GM23248 (cell line): ENCODE measurements at regions not wholly inside any gene's neighbourhood (a gene's known extent, or its start where the extent isn't known, plus 50 kb on each side); places are given as distances from the start of the nearest gene placed in this dataset.

Experiments
- DNase-seq: peaks from one replicate; pipeline ENCODE4 v3.0.0-alpha.2; 2015
- H2AFZ ChIP-seq: fragments of 200-600 bp; sonication (generic); 2 replicates; pipeline ENCODE4 v1.6.1; 2016; ENCODE audit warnings: antibody characterized with exemption
- H3F3A ChIP-seq: fragments of 200-600 bp; sonication (generic); 2 replicates; pipeline ENCODE4 v1.6.1; 2016; ENCODE audit warnings: mild to moderate bottlenecking, antibody characterized with exemption, mixed run types; ENCODE audit not compliant: insufficient read depth
- H3K27ac ChIP-seq: fragments of 200-600 bp; sonication (generic); 2 replicates; pipeline ENCODE4 v1.5.1; 2016; ENCODE audit warnings: mild to moderate bottlenecking
- H3K27me3 ChIP-seq: fragments of 200-600 bp; sonication (generic); replicated peaks from 2 replicates; pipeline ENCODE4 v1.6.1; 2016; ENCODE audit warnings: mild to moderate bottlenecking; ENCODE audit not compliant: insufficient read depth
- H3K36me3 ChIP-seq: fragments of 200-600 bp; sonication (generic); 2 replicates; pipeline ENCODE4 v1.6.1; 2016; ENCODE audit warnings: low read depth, mild to moderate bottlenecking
- H3K4me1 ChIP-seq: fragments of 200-600 bp; sonication (generic); 2 replicates; pipeline ENCODE4 v1.6.1; 2016; ENCODE audit warnings: mild to moderate bottlenecking; ENCODE audit not compliant: insufficient read depth
- H3K4me2 ChIP-seq: fragments of 200-600 bp; sonication (generic); one replicate; pipeline ENCODE4 v1.6.1; 2016; ENCODE audit warnings: mild to moderate bottlenecking; ENCODE audit not compliant: unreplicated experiment
- H3K4me3 ChIP-seq: fragments of 200-600 bp; sonication (generic); 2 replicates; pipeline ENCODE4 v1.5.1; 2016; ENCODE audit warnings: mild to moderate bottlenecking
- H3K79me2 ChIP-seq: fragments of 200-600 bp; sonication (generic); 2 replicates; pipeline ENCODE4 v1.6.1; 2016; ENCODE audit warnings: mild to moderate bottlenecking; ENCODE audit not compliant: insufficient read depth
- H3K9ac ChIP-seq: fragments of 200-600 bp; sonication (generic); 2 replicates; pipeline ENCODE4 v1.6.1; 2016; ENCODE audit warnings: mild to moderate bottlenecking
- H3K9me2 ChIP-seq: fragments of 200-600 bp; sonication (generic); 2 replicates; pipeline ENCODE4 v1.6.1; 2016; ENCODE audit warnings: mixed run types, mild to moderate bottlenecking, moderate library complexity; ENCODE audit not compliant: insufficient read depth
- H3K9me3 ChIP-seq: fragments of 200-600 bp; sonication (generic); one replicate; pipeline ENCODE4 v1.6.1; 2017; ENCODE audit warnings: low read depth
- H4K20me1 ChIP-seq: fragments of 200-600 bp; sonication (generic); 2 replicates; pipeline ENCODE4 v1.6.0; 2016; ENCODE audit not compliant: insufficient read depth
- EZH2 ChIP-seq: fragments of 200-600 bp; sonication (generic); IDR thresholded peaks from 2 replicates; pipeline ENCODE4 v1.6.1; 2018; ENCODE audit warnings: antibody characterized with exemption, mild to moderate bottlenecking; ENCODE audit not compliant: insufficient read depth, poor library complexity, severe bottlenecking
- EZH2phosphoT487 ChIP-seq: fragments of 200-600 bp; sonication (generic); IDR thresholded peaks from 2 replicates; pipeline ENCODE4 v1.6.1; 2018; ENCODE audit warnings: antibody characterized with exemption, moderate library complexity, mild to moderate bottlenecking, low read depth; ENCODE audit not compliant: insufficient read depth
- WGBS, 2 experiments: methylation state at CpG; one replicate each; pipeline ENCODE4 v1.1.6; 2015 to 2017; ENCODE audit warnings: low lambda C conversion rate in 2 of 2, low coverage in 1 of 2; ENCODE audit errors: missing lambda C conversion rate in 2 of 2; 5-methylcytosine and 5-hydroxymethylcytosine counted together
- in situ Hi-C: fragments of 300-500 bp; cut with MboI; formaldehyde crosslinking; loops from 2 replicates; pipeline ENCODE4 v1.15.0; 2020

DNA sequence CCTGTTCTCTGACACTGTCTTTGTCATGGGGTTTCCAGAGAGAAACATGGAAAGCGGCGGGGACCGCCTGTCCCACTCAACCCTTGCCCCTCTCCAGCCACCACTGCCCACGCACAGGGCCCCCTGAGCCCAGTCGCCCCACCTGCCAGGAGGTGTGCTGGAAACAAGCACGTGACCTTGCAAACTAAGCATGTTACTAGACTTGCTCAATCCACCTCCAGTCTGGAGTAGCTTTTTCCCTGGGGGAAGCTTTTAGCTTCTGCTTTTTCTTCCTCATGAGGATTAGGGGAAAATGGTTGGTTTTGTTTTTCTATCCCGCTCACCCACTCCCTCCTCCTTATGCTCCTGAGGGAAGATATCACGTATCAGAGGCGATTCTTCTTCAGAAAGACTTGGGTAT is 105.7 kb downstream of the PLEKHG1 start:
- no peak overlapping the region for H2AFZ ChIP-seq
- H3K4me2 ChIP-seq: no peak overlapping the region
- H3K27ac ChIP-seq: no peak overlapping the region
- H3K9me2 ChIP-seq: no peaks in the 10 kb centered on the region
- no peaks in the 10 kb centered on the region; the same call in 1 of the 2 replicates for H3K27me3 ChIP-seq
- no peaks in the 10 kb centered on the region for H3K4me1 ChIP-seq
- no peak overlapping the region for H3K9ac ChIP-seq
- WGBS, 2 experiments: 79 to 80% methylated on average over 9 of the region's 9 CpGs
- in situ Hi-C loops: no loop called here
- no peak overlapping the region for H3K4me3 ChIP-seq
- no peaks in the 10 kb centered on the region for H3K9me3 ChIP-seq
- H3K79me2 ChIP-seq: no peaks in the 10 kb centered on the region
- no peaks in the 10 kb centered on the region for H4K20me1 ChIP-seq
- no peaks in the 10 kb centered on the region for H3F3A ChIP-seq
- no peak for DNase-seq
- TF ChIP-seq EZH2phosphoT487: no peak
- no peak for TF ChIP-seq EZH2
- H3K36me3 ChIP-seq: no peaks in the 10 kb centered on the region

DNA sequence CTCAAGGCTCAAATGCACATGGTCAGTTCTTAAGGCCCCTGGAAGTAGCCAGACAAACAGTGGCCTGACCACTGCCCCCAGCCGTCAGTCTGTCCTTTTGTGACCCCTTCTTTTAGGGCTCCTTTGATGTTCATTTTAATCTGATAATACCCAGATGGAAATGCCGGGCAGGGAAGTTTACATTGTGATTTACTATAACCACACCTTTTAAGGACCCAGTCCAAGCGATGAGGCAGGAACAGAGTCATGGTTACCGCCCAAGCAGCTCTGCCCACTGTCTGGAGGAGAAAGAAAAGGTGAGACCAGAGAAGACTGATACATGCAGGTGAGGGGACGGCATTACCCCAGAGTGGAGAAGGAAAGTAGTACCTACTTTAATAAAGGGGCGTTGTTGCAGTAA is 110.6 kb downstream of the PLEKHG1 start:
- Histone ChIP-seq H3K4me1 (no peaks in the 10 kb centered on the region), H3F3A (no peaks in the 10 kb centered on the region), H3K36me3 (no peaks in the 10 kb centered on the region), H3K9ac (no peak overlapping the region), H3K27me3 (0 out of 2 replicates have a peak, but pooled peaks cover 6% of the 10 kb centered on the region), H3K27ac (no peak overlapping the region), H3K4me2 (no peak overlapping the region), H3K4me3 (no peak overlapping the region), H4K20me1 (no peaks in the 10 kb centered on the region), H3K9me2 (no peaks in the 10 kb centered on the region), H2AFZ (no peak overlapping the region), H3K9me3 (no peaks in the 10 kb centered on the region), H3K79me2 (no peaks in the 10 kb centered on the region)
- DNase-seq: no peak
- 52 to 53% methylated on average over 6 of the region's 6 CpGs for whole genome bisulfite sequencing, 2 experiments
- TF ChIP-seq EZH2: no peak
- in situ Hi-C loops: no loop called here

DNA sequence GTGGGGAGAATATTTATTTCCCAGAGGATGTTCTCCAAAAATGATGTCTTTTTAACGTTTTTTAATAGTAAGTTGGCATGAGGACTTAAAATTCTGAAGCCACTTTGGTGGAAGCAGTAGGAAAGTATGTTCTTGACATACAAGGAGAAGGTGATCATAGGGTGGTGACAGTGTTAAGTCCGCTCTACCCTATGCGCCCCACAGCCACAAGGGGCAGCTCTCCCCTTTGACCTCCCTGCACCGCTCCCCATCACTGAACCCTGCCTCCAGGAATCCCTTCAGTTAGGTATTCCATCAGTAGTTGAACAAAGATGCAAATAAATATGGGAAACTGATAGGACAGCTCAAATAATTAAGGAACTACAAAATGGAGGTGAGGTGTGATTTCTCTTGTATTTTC is 111.4 kb downstream of the PLEKHG1 start:
- Histone ChIP-seq H3K4me1 (no peaks in the 10 kb centered on the region), H3F3A (no peaks in the 10 kb centered on the region), H3K36me3 (no peaks in the 10 kb centered on the region), H3K27me3 (0 out of 2 replicates have a peak, but pooled peaks cover 6% of the 10 kb centered on the region), H3K27ac (no peak overlapping the region), H3K4me2 (no peak overlapping the region), H3K79me2 (no peaks in the 10 kb centered on the region), H3K9me2 (no peaks in the 10 kb centered on the region), H2AFZ (no peak overlapping the region), H4K20me1 (no peaks in the 10 kb centered on the region), H3K4me3 (no peak overlapping the region), H3K9me3 (no peaks in the 10 kb centered on the region), H3K9ac (no peak overlapping the region)
- TF ChIP-seq EZH2phosphoT487: no peak
- no peak for TF ChIP-seq EZH2
- in situ Hi-C loops: no loop called here
- 67 to 70% methylated on average over 4 of the region's 4 CpGs for WGBS, 2 experiments
- no peak for DNase-seq

DNA sequence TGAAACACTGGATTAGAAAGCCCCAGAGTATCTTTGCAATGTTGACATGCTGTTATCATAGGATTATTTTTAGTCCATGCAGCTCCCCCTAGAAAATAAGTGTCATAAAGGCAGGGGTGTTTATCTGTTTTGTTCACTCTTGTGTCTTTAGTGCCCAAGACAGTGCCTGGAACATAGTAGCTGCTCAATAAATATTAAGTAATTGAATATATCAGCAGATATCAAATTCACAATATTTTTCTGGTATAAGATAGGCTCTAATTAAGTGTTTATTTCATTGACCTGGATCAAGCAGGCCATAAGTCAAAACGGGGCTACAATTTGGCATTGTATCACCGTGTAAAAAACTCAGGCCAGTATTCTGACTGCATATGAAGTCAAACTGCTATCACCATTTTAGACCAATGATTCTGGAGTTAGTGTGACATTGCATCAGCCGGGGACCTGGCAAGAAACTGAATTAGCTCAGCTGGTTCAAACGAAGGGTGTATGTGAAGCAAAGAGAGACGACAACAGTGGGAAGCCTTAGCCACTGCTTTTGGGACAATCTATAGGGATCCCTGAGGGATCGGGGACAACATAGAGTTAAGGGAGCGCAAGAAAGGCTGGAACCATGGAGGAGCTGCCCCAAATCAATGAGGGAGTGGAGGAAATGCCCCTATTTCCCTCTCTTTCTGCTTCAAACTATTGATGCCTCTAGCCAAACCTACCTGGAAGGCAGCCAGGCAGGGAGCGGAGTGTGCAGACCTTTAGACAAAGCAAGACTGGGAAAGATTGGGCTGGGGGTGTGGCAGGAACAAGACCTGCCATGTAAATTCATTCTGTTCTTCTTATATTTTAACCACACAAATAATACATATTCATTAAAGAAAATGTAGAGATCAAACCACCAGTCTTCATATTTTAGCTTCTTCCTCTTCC is 112.2 kb downstream of the PLEKHG1 start:
- in situ Hi-C loops: no loop called here
- 67 to 69% methylated on average over 8 of the region's 8 CpGs for WGBS, 2 experiments
- Histone ChIP-seq H3K4me1 (no peaks in the 10 kb centered on the region), H4K20me1 (no peaks in the 10 kb centered on the region), H3K36me3 (no peaks in the 10 kb centered on the region), H3K79me2 (no peaks in the 10 kb centered on the region), H3K9ac (no peak overlapping the region), H2AFZ (no peak overlapping the region), H3K9me3 (no peaks in the 10 kb centered on the region), H3K4me2 (no peak overlapping the region), H3K4me3 (no peak overlapping the region), H3K9me2 (no peaks in the 10 kb centered on the region), H3K27ac (no peak overlapping the region), H3F3A (no peaks in the 10 kb centered on the region), H3K27me3 (0 out of 2 replicates have a peak, but pooled peaks cover 6% of the 10 kb centered on the region)
- TF ChIP-seq EZH2phosphoT487: no peak
- no peak for TF ChIP-seq EZH2
- no peak for DNase-seq
